Right lobe of liver (tissue), 6 donors: ENCODE measurements at regions not wholly inside any gene's neighbourhood (a gene's known extent, or its start where the extent isn't known, plus 50 kb on each side); places are given as distances from the start of the nearest gene placed in this dataset.

ENCODE experiments used
- ATAC-seq, 4 donors: fragments of 200-7000 bp; cut with Tn5 transposase; one replicate each; pipeline ENCODE4 v1.9.1; 2020; ENCODE audit warnings: mild to moderate bottlenecking in 4 of 4, moderate library complexity in 4 of 4
- DNase-seq, 3 donors: peaks; one replicate each; pipeline ENCODE4 v3.0.0-alpha.2; 2020
- H3K27ac ChIP-seq, 3 donors: fragments of 200-600 bp; one replicate each; pipeline ENCODE4 v1.8.0; 2022
- H3K27me3 ChIP-seq, 2 donors: fragments of 200-600 bp; one replicate each; pipeline ENCODE4 v1.8.0; 2022
- H3K36me3 ChIP-seq, 4 donors: fragments of 200-600 bp; sonication (generic) in 1 of 4; one replicate each; pipeline versions ENCODE4 v1.5.1 to v1.8.0; 2017 to 2022; ENCODE audit warnings: control low read depth in 1 of 4
- H3K4me1 ChIP-seq, 4 donors: fragments of 200-600 bp; sonication (generic) in 1 of 4; one replicate each; pipeline versions ENCODE4 v1.5.1 to v1.8.0; 2017 to 2022; ENCODE audit warnings: control low read depth in 1 of 4
- H3K4me3 ChIP-seq, 3 donors: fragments of 200-600 bp; one replicate each; pipeline ENCODE4 v1.8.0; 2022
- H3K9me3 ChIP-seq, 4 donors: fragments of 200-600 bp; sonication (generic) in 1 of 4; one replicate each; pipeline versions ENCODE4 v1.5.1 to v1.8.0; 2017 to 2022; ENCODE audit warnings: control low read depth in 1 of 4
- POLR2A ChIP-seq: fragments of 450-650 bp; IDR thresholded peaks from one replicate; pipeline ENCODE4 v1.6.1; 2017; ENCODE audit warnings: antibody characterized with exemption, mild to moderate bottlenecking
- WGBS: methylation state at CpG from one replicate; pipeline ENCODE4 v1.1.6; 2018; ENCODE audit warnings: low coverage, low lambda C conversion rate; ENCODE audit not compliant: insufficient coverage; ENCODE audit errors: missing lambda C conversion rate; 5-methylcytosine and 5-hydroxymethylcytosine counted together
- intact Hi-C, 2 donors: fragments of 100-400 bp; cut with DNase I; formaldehyde crosslinking; loops; one replicate each; pipeline versions ENCODE4 v1.11.2 to v1.14.1; 2022
- TF ChIP-seq, protein P1 (sequence below), 4 donors: fragments of 200-600 bp in 3 of 4; fragments of 450-650 bp in 1 of 4; IDR thresholded peaks; one replicate each; pipeline versions ENCODE4 v1.5.1 to v1.8.0; 2016 to 2022; ENCODE audit warnings: antibody characterized with exemption in 4 of 4, mild to moderate bottlenecking in 2 of 4
- donor health status: DM: no; HTN: yes; CAD: no.
- donor health status: DM: no; HTN: no; CAD: no.
- donor health status: DM: no; HTN: no; CAD: no.
- donor health status: DM: no; HTN: yes; CAD: no.
- donor health status: DM: no; HTN: yes; CAD: no.

DNA sequence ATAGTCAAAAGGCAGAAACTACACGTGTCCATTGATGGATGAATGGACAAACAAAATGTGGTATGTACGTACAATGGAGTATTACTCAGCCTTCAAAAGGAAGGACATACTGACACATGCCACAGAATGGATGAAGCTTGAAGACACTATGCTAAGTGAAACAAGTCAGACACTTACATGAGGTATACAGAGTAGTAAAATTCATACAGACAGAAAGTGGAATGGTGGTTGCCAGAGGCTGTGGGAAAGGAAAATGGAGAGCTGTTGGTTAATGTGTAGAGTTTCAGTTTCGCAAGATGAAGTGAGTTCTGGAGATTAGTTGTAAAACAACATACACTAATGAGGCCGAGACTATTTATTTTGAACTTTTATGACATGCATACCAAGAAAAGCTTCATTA, 67.4 kb upstream of the EPB41L3 start:
- no peak for DNase-seq
- H3K4me3 ChIP-seq: no peak overlapping the region
- TF ChIP-seq, protein P1, sequence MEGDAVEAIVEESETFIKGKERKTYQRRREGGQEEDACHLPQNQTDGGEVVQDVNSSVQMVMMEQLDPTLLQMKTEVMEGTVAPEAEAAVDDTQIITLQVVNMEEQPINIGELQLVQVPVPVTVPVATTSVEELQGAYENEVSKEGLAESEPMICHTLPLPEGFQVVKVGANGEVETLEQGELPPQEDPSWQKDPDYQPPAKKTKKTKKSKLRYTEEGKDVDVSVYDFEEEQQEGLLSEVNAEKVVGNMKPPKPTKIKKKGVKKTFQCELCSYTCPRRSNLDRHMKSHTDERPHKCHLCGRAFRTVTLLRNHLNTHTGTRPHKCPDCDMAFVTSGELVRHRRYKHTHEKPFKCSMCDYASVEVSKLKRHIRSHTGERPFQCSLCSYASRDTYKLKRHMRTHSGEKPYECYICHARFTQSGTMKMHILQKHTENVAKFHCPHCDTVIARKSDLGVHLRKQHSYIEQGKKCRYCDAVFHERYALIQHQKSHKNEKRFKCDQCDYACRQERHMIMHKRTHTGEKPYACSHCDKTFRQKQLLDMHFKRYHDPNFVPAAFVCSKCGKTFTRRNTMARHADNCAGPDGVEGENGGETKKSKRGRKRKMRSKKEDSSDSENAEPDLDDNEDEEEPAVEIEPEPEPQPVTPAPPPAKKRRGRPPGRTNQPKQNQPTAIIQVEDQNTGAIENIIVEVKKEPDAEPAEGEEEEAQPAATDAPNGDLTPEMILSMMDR (IDR thresholded peaks at IDR 0.05): no peak
- TF ChIP-seq POLR2A: no peak
- no peak for ATAC-seq
- H3K27me3 ChIP-seq: no peaks in the 10 kb centered on the region
- intact Hi-C loops: no loop called here
- H3K36me3 ChIP-seq: no peaks in the 10 kb centered on the region
- H3K27ac ChIP-seq: no peak overlapping the region
- WGBS: 72% methylated on average over 4 of the region's 4 CpGs
- H3K4me1 ChIP-seq: no peaks in the 10 kb centered on the region
- no peaks in the 10 kb centered on the region for H3K9me3 ChIP-seq

DNA sequence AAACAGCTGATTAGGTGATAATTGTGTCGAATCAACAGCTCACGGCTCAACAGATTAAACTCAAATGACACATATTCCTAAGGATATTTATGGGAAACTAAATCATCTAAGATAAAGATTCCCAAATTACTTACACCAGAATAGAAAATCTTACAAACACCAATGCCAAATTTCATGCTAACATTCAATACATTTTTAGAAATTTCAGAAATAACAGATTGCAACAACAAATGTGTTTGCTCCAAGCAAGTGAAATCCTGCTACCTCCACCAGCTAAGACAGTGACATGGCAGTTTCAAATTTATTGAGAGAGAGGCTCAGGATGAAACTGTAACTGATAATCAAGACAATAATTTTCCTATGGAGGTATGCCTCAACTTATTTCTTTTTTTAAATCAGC, 65.0 kb upstream of the EPB41L3 start:
- no peaks in the 10 kb centered on the region for H3K4me1 ChIP-seq

DNA sequence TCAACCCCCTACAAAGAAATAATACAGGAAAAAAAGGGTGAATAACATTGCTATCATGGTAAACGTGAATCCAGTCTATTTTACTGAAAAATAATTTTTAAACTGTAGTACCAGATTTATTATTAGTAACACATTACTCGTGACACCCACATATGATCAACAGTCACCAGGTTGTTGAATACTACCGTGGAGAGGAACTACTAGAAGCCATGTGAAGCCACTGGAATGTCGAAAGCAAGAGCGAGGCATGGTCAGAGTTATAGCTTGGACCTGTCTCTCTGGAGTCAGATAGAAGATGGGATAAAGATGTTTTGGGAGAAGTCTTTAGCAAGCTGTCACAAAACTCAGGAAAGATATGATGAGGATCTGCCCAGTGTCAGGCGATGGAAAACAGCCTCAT, 63.2 kb upstream of the EPB41L3 start:
- Histone ChIP-seq H3K27ac (no peak overlapping the region), H3K9me3 (no peaks in the 10 kb centered on the region), H3K27me3 (no peaks in the 10 kb centered on the region), H3K36me3 (no peaks in the 10 kb centered on the region), H3K4me1 (no peaks in the 10 kb centered on the region), H3K4me3 (no peak overlapping the region)
- DNase-seq: no peak
- intact Hi-C loops: no loop called here
- no peak for TF ChIP-seq POLR2A
- TF ChIP-seq, protein P1 (IDR thresholded peaks at IDR 0.05): no peak
- ATAC-seq: no peak
- 57% methylated on average over 6 of the region's 6 CpGs for WGBS

More for the DNA sequence above, 65.0 kb upstream of the EPB41L3 start:
- H3K27me3 ChIP-seq: no peaks in the 10 kb centered on the region
- TF ChIP-seq POLR2A: no peak
- TF ChIP-seq, protein P1 (IDR thresholded peaks at IDR 0.05): no peak
- no peak for ATAC-seq
- H3K4me3 ChIP-seq: no peak overlapping the region
- no peaks in the 10 kb centered on the region for H3K36me3 ChIP-seq
- intact Hi-C loops: no loop called here
- DNase-seq: no peak
- no peak overlapping the region for H3K27ac ChIP-seq
- no peaks in the 10 kb centered on the region for H3K9me3 ChIP-seq
- WGBS: 71% methylated on average over 2 of the region's 2 CpGs

DNA sequence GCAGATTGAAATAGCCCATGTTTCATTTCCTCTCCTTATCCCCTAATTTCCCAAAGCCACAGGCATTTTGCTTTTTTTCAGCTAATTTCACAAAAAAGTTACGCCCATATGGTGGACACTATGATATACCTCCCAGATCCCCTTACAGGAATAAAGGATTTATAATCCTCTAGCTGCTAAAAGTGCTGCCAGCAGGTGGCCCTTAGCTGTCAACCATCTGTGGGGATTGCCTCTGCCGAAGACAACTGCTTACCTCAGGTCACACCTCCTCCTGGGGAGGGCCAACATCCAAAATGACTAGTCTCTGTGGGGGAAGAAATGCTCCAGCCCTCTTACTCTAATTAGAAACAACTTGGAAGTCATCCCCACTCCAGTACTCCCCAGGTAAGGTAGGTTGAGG, 61.0 kb upstream of the EPB41L3 start:
- 48% methylated on average over 2 of the region's 2 CpGs for WGBS
- Histone ChIP-seq H3K27me3 (no peaks in the 10 kb centered on the region), H3K4me3 (no peak overlapping the region), H3K36me3 (no peaks in the 10 kb centered on the region), H3K4me1 (no peaks in the 10 kb centered on the region), H3K27ac (no peak overlapping the region), H3K9me3 (no peaks in the 10 kb centered on the region)
- DNase-seq: no peak
- ATAC-seq: no peak
- TF ChIP-seq, protein P1 (IDR thresholded peaks at IDR 0.05): no peak
- no peak for TF ChIP-seq POLR2A
- intact Hi-C loops: no loop called here

DNA sequence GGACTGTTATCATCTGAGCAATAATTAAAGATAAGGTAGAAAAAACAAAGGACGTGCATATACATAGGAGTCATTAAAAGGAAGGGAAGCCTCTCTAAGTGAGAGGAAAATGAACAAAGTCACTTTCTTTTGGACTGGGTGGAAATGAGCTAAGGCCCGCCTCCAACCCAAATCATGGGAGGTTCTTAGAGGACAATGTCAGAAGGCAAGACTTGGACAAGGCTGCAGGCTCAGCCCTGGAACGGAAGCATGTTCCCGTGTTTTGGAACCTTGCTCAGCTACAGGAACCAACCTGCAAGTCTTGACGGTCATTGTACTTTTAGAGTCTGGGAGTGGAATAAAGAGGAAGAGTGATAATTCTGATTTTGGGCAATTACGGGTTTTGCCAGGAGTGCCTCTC, 59.4 kb upstream of the EPB41L3 start:
- intact Hi-C loops: no loop called here
- no peaks in the 10 kb centered on the region for H3K9me3 ChIP-seq
- H3K4me1 ChIP-seq: no peaks in the 10 kb centered on the region
- DNase-seq: no peak
- no peak overlapping the region for H3K4me3 ChIP-seq
- no peak for ATAC-seq
- 70% methylated on average over 5 of the region's 6 CpGs for WGBS
- H3K27me3 ChIP-seq: no peaks in the 10 kb centered on the region
- H3K36me3 ChIP-seq: no peaks in the 10 kb centered on the region
- TF ChIP-seq, protein P1 (IDR thresholded peaks at IDR 0.05): no peak
- no peak for TF ChIP-seq POLR2A
- no peak overlapping the region for H3K27ac ChIP-seq
